ENCODE measurements at regions not wholly inside any gene's neighbourhood (a gene's known extent, or its start where the extent isn't known, plus 50 kb on each side); places are given as distances from the start of the nearest gene placed in this dataset.
A peak's percentile ranks its signal among the peaks of the same experiment; 100 is the strongest.

GRCh38 chr6:118746145-118746824 is 94.9 kb upstream of the CEP85L start:
- Histone ChIP-seq H3K36me3 (ENCODE audit: insufficient read depth, low read length) (no peaks in the 10 kb centered on the region), H2AFZ (ENCODE audit: low read length) (no peak overlapping the region), H3K27ac (ENCODE audit: low read depth, low read length) (no peak overlapping the region), H3K4me1 (ENCODE audit: insufficient read depth, low read length) (peaks cover 32% of the 10 kb centered on the region), H3K4me3 (ENCODE audit: insufficient read depth, low read length) (no peak overlapping the region), H4K20me1 (ENCODE audit: insufficient read depth, low read length) (no peaks in the 10 kb centered on the region), H3K27me3 (ENCODE audit: insufficient read depth, low read length) (no peaks in the 10 kb centered on the region), H3K9me3 (ENCODE audit: low read depth, low read length) (no peaks in the 10 kb centered on the region), H3K79me2 (ENCODE audit: insufficient read depth, low read length) (no peaks in the 10 kb centered on the region), H3K4me2 (ENCODE audit: insufficient read depth, low read length) (no peak overlapping the region)
- TF ChIP-seq CTCF (IDR thresholded peaks at IDR 0.05; ENCODE audit: extremely low read depth, low read depth, low read length), result no peak
- no peak for DNase-seq (ENCODE audit: insufficient read length, low spot score, missing footprints)

- H3K9me3 ChIP-seq (ENCODE audit: low read depth, low read length), result no peaks in the 10 kb centered on the region
- H3K79me2 ChIP-seq (ENCODE audit: insufficient read depth, low read length), result no peaks in the 10 kb centered on the region
- no peaks in the 10 kb centered on the region for H4K20me1 ChIP-seq (ENCODE audit: insufficient read depth, low read length)
- DNase-seq (ENCODE audit: insufficient read length, low spot score, missing footprints), result no peak
- no peaks in the 10 kb centered on the region for H3K36me3 ChIP-seq (ENCODE audit: insufficient read depth, low read length)
- no peak for TF ChIP-seq CTCF (IDR thresholded peaks at IDR 0.05; ENCODE audit: extremely low read depth, low read depth, low read length)
- peak overlapping the region; percentile 21 for H3K4me2 ChIP-seq (ENCODE audit: insufficient read depth, low read length)
- no peak overlapping the region for H2AFZ ChIP-seq (ENCODE audit: low read length)
- peak overlapping the region; percentile 57 for H3K27ac ChIP-seq (ENCODE audit: low read depth, low read length)
- no peak overlapping the region for H3K4me3 ChIP-seq (ENCODE audit: insufficient read depth, low read length)
- peaks cover 32% of the 10 kb centered on the region for H3K4me1 ChIP-seq (ENCODE audit: insufficient read depth, low read length)
- no peaks in the 10 kb centered on the region for H3K27me3 ChIP-seq (ENCODE audit: insufficient read depth, low read length)
Measured at GRCh38 chr6:118745156-118745555, 93.8 kb upstream of the CEP85L start.

GRCh38 chr6:118744261-118744941 is 93.0 kb upstream of the CEP85L start:
- Histone ChIP-seq H3K4me1 (ENCODE audit: insufficient read depth, low read length) (peaks cover 32% of the 10 kb centered on the region), H3K4me2 (ENCODE audit: insufficient read depth, low read length) (peak overlapping the region; percentile 21), H4K20me1 (ENCODE audit: insufficient read depth, low read length) (no peaks in the 10 kb centered on the region), H3K27me3 (ENCODE audit: insufficient read depth, low read length) (no peaks in the 10 kb centered on the region), H3K36me3 (ENCODE audit: insufficient read depth, low read length) (no peaks in the 10 kb centered on the region), H3K4me3 (ENCODE audit: insufficient read depth, low read length) (peak overlapping the region; percentile 23), H2AFZ (ENCODE audit: low read length) (peak overlapping the region; percentile 67), H3K79me2 (ENCODE audit: insufficient read depth, low read length) (no peaks in the 10 kb centered on the region), H3K9me3 (ENCODE audit: low read depth, low read length) (no peaks in the 10 kb centered on the region), H3K27ac (ENCODE audit: low read depth, low read length) (peak overlapping the region; percentile 57)
- no peak for TF ChIP-seq CTCF (IDR thresholded peaks at IDR 0.05; ENCODE audit: extremely low read depth, low read depth, low read length)
- peak; percentile 76 for DNase-seq (ENCODE audit: insufficient read length, low spot score, missing footprints)

- Histone ChIP-seq H3K79me2 (ENCODE audit: insufficient read depth, low read length) (no peaks in the 10 kb centered on the region), H3K4me2 (ENCODE audit: insufficient read depth, low read length) (peak overlapping the region; percentile 21), H3K27me3 (ENCODE audit: insufficient read depth, low read length) (no peaks in the 10 kb centered on the region), H3K27ac (ENCODE audit: low read depth, low read length) (peak overlapping the region; percentile 57), H3K9me3 (ENCODE audit: low read depth, low read length) (no peaks in the 10 kb centered on the region), H3K36me3 (ENCODE audit: insufficient read depth, low read length) (no peaks in the 10 kb centered on the region), H2AFZ (ENCODE audit: low read length) (no peak overlapping the region), H3K4me1 (ENCODE audit: insufficient read depth, low read length) (peaks cover 27% of the 10 kb centered on the region), H3K4me3 (ENCODE audit: insufficient read depth, low read length) (no peak overlapping the region), H4K20me1 (ENCODE audit: insufficient read depth, low read length) (no peaks in the 10 kb centered on the region)
- peak; percentile 43 for DNase-seq (ENCODE audit: insufficient read length, low spot score, missing footprints)
- TF ChIP-seq CTCF (IDR thresholded peaks at IDR 0.05; ENCODE audit: extremely low read depth, low read depth, low read length), result no peak
Measured at GRCh38 chr6:118743746-118744145, 92.4 kb upstream of the CEP85L start.
